Epithelial cell of proximal tubule (primary cell): ENCODE measurements at regions not wholly inside any gene's neighbourhood (a gene's known extent, or its start where the extent isn't known, plus 50 kb on each side); places are given as distances from the start of the nearest gene placed in this dataset.
"Not testable (repeated sequence)": the region's sequence is repeated elsewhere in the genome, so short reads cannot be mapped to it uniquely, and the experiment has no call there.

Experiments
- DNase-seq: peaks from one replicate; pipeline ENCODE4 v3.0.0-alpha.2; 2011; ENCODE audit warnings: low read depth
- H3K4me3 ChIP-seq: 2 replicates; pipeline ENCODE4 v1.5.1; 2011; ENCODE audit warnings: low read depth, mild to moderate bottlenecking, low read length
- CTCF ChIP-seq: conservative IDR thresholded peaks from 2 replicates; pipeline ENCODE4 v1.5.1; 2012; ENCODE audit warnings: low read depth, mild to moderate bottlenecking, low read length

DNA sequence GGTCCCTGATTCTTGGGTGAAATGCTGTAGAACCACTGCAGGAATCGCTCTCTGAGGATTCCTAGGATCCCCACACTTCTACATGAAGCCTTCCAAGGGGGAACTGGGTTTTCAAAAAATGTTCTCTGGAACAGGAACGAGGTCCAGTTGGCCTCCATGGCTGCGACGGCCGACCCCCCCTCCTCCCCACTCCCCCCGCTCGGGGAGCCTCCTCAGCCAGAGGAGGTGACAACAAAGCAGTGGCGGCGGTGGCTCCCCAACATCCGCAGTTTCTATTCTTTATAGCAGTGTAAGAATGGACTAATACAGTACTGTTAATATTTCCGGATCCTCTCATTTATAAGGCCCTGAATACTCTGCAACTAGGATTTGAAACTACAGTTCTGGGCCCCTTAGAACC, 84.0 kb upstream of the PLAAT1 start:
- H3K4me3 ChIP-seq = no peak overlapping the region
- no peak for DNase-seq
- TF ChIP-seq CTCF = no peak

- no peak overlapping the region for H3K4me3 ChIP-seq
- TF ChIP-seq CTCF = no peak
- DNase-seq = no peak
Observed at GRCh38 chr3:193165431-193166120, 75.4 kb upstream of the PLAAT1 start.

DNA sequence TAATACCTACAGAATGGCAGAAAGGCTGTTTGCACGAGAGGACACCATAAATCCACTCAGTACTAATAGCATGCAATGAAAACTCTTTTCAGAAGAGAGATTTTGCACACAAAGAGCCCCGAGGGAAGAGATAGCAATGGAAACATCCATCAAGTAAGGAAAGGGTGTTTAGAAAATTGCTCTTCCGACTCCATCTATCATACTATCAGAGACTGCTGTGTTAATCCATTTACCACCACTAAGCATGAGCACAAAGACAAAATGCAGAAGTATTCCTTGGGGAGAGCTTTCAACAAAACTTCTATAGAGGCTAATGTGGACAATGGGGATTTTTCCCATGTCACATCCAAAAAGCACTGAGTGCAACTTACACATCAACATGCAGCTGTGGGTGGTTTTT, 72.1 kb upstream of the PLAAT1 start:
- no peak for TF ChIP-seq CTCF

GRCh38 chr3:193174140-193174539, 66.9 kb upstream of the PLAAT1 start:
- no peak for TF ChIP-seq CTCF
- DNase-seq = no peak
- H3K4me3 ChIP-seq = no peak overlapping the region

More for the DNA sequence above, 72.1 kb upstream of the PLAAT1 start:
- no peak for DNase-seq
- no peak overlapping the region for H3K4me3 ChIP-seq

GRCh38 chr3:193179332-193180012, 61.5 kb upstream of the PLAAT1 start:
- DNase-seq = not testable (repeated sequence)

GRCh38 chr3:193187070-193187722, 53.8 kb upstream of the PLAAT1 start:
- DNase-seq = no peak
- H3K4me3 ChIP-seq = no peak overlapping the region
- TF ChIP-seq CTCF = no peak

More at GRCh38 chr3:193179332-193180012, 61.5 kb upstream of the PLAAT1 start:
- H3K4me3 ChIP-seq = not testable (repeated sequence)

DNA sequence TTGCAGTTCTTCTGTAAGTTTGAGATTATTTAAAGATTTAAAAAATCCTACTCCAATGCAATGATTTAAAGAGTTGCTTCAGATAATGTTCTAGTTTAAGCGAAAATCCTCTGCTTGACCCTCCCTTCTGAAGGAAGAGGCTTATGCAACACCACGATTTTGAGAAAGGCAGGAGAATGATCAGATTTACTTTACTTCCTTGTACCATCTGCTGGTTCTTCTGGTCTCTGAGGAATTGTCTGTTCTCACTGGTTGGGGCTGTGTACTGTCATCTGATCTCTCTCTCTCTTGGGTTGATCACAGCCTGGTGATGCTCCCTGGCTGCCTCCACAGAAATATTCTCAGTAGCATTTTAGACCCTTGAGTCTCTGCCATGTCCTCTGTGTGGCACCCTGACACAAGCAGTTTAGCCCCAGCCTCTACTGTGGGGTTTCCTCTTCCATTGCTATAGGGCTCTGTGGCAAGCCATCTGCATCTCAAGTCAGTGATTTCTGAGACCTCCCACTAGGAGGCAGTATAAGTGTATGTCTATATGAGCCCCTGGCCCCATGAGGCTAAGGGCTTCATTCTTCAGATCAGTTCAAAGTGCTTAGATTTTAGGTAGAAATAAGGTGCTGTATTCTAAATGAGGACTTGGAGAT, 50.8 kb upstream of the PLAAT1 start:
- H3K4me3 ChIP-seq = no peak overlapping the region
- no peak for DNase-seq
- TF ChIP-seq CTCF = peak; percentile 67
